GM18517 (cell line): ENCODE measurements at regions not wholly inside any gene's neighbourhood (a gene's known extent, or its start where the extent isn't known, plus 50 kb on each side); places are given as distances from the start of the nearest gene placed in this dataset.

Experiments
- ATAC-seq: cut with Tn5 transposase; IDR thresholded peaks from one replicate; pipeline ENCODE4 v1.9.1; 2021; ENCODE audit warnings: mild to moderate bottlenecking, moderate library complexity; ENCODE audit not compliant: unreplicated experiment

DNA sequence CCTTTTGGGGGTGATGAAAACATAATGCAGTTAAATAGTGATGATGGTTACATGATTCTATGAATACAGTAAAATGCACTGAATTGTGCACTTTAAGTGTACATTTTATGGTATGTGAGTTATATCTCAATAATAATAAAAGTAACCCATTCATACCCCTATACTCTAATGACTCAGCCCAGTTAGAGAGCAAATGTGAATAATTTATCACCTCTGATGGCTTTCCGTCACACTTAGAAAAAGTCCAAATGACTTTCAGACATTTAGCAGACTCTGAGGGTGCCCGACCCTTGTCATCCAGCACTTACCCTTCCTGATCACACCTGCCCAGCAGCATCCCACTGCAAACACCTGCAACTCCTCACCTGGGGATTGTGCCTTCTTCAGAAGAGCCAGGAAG, 148.1 kb upstream of the MAF start:
- ATAC-seq, result no peak

DNA sequence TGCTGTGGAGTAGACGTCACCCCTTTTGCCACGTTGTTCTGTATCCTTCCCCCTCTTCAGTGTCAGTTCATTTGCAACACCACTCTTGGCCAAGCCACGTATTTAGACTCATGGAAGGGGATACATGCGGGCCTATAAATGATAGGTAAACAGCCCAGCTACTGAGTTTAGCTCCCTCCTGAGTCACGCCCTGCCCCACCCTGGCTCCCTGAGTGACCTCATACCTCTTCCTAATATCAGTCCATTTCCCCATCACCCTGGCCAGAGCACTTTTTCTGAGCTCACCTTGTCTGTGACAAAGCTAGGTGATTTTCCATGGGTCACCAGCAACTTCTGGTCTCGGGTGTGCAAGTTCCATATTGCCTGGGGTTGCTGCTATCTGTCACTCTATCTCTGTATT, 147.2 kb upstream of the MAF start:
- no peak for ATAC-seq

DNA sequence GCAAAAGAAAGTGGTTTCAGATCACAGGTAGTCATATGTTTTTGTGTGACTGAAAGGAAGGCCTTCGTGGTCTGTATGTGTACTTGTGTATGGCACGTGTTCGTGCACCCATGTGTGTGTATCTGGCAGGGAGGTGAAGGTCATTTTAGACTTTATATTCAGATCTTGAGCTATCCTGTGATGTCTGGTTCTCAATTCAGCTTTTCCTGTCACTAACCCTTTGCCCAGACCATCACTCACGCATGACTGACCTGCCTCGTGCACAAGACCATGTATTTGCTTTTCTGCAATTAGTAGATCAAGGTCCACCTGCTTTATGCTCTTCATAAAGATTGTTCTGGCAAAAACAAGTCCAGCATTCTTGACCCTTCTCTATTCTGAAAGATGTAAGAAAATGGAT, 139.7 kb upstream of the MAF start:
- no peak for ATAC-seq

DNA sequence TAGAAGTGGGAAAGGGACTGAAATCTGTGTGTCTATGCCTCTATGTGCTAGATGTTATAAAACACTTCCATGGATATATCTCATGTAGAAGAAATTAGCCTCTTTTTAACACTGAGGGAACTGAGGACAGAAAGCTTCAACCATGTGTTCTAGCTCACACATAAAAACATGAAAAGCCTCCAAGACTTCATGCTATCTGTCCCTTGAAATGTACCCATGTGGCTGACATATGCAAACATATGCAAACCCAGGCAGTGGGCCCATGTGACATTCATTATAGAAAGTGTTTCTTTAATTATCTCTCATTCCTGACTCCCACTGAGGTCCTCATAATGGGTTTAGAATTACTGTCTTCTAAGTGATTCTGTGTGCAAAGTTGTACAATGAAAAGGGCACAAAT, 134.7 kb upstream of the MAF start:
- ATAC-seq, result no peak

DNA sequence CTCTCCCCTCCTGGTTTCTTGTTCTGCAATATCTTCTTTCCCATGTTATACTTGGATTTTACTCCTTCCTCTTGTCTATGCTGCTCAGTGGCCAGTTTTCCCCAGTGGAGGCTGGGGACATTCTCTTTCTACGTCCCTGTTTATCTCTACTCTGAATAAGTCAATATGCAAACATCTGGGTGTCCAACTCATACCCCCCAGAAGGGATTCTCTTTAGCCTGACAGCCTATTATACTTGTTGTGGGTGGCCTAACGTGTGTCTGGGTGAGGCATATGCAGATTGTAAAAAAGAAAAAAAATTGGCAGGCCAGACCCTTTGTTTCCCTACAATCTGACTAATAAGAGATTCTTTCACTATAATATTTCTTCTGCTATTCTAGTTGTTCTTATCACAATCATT, 134.2 kb upstream of the MAF start:
- no peak for ATAC-seq

DNA sequence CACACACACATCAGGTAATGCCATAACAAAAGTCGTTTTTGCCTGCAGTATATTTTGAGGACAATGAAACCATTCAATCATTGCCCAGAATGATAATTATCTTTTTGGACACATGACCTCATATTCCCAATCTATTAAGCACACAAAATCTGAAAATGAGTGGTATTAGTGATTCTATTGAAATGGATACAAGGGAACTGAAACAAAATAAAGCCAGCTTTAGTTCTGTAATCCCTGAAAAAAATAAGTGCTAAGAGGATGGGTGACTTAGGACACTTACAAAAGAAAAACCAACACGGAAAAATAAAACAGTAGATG, 128.3 kb upstream of the MAF start:
- ATAC-seq, result no peak

DNA sequence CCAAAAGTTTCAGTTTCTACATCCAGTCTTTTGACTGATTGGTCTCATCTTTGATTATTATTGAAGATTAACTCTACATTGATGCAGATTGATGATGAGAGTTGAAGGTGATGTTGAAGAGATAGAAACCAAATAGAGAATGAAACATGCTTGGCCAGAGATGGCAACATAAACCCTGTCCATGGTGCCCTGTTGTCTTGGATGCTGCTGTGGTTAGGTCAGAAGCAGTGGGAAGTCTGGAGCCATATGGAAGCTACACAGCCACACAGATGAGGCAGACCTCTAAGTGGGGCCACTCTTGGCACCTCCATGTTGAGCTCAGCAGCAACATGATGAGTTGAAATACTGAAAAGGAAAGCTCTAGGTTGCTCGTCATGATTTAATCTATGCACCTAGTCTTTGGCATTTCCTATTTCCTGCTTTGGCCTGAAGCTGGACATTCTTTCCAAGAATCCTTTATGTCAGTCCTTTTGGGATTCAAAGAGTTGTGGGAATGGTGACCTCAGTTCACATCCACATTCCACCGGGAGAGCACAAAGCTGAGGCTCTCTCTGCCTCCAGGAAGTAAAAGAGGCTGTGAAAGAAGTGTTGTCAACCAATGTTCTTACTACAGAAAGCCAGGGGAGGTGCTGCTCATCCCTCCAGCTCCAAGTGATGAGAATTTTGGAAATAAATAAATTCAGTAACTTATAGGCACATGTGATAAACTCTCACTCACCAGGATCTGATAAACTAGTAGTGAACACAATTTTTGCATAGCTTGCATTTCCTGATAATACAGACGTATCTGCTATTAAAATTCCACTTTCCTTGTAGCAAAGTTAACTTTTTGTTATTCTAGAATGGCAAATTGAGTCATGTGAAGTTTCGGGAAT, 127.7 kb upstream of the MAF start:
- ATAC-seq, result no peak

DNA sequence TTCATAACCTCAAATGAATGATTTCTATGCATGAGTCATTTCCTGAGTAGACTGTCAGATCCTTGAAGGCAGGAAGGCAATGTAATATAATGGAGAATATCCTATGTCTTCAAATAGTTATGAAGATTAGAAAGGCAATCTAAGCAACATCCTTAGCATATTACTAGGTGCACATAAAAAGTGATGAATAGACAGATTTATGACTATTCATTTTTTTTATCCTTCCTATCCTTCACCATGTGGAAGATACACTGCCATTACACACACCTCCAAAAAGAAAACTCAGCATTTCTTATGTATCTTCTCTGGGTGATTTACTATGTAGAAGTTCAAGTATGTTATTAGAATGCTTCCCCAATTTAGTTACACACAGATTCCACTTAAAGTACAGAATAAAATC, 126.4 kb upstream of the MAF start:
- ATAC-seq, result no peak

DNA sequence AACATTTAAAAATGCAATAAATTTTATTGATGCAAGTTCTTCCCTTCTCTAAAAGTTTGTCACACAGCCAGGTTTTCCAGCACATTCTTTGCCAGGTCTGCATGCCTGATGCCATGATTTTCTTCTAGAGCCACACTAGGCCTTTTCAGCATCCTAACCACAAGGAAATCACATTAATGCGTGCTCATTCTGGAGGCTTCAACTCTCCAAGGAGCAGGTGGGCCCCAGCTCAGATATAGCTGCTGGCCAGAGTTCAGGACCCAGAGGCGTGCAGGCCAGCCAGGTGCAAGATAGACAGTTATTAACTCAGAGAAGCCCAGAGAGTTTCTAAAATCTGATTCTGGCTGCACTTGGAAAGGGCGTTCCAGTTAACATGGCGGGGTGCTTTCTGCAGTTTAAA, 124.5 kb upstream of the MAF start:
- no peak for ATAC-seq

DNA sequence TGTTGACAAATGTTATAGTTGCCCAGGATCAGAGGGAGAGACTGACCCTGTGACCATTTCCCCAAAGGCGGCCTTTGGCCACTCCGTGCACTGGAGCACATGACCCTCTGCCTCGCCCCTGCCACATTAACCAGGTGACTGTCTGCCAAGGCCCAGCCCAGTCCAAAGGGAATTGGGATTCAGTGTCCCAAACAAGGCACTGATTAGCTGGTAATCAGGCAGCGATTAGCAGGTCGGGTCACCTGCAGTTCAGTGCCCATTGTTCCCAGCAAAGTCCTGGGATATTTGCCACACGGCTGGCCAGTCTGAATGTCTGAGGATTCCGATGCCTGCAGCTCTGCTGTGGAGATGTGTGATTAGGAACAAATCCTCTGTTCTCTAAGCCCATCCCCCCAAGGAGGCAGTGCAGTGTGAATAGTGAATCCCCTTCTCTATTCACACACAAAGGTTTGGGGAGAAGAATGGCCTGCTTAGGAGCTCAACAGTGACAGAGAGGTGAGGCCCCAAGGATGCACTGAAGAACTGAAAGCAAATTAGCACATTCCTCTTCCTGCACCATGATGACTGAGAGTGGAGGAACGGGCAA, 123.1 kb upstream of the MAF start:
- no peak for ATAC-seq

DNA sequence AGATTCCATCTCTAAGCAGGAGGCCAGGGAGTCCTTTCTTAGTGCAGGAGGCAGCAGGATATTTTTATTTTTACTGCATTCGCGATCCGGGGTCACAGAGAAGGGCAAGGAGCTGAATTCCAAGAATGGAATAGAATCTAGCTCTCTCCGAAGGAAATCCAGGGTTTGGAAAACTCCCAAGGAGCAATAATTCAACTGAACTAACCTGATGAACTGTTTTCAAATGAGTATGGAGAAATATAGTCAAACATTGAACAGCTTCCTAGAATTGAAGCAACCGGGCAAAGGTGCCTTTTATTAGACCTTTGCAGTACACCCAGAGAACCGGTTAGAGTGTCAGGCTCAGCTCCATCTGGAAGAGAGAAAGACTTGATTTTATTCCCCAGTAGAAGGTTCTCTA, 120.7 kb upstream of the MAF start:
- ATAC-seq, result no peak

DNA sequence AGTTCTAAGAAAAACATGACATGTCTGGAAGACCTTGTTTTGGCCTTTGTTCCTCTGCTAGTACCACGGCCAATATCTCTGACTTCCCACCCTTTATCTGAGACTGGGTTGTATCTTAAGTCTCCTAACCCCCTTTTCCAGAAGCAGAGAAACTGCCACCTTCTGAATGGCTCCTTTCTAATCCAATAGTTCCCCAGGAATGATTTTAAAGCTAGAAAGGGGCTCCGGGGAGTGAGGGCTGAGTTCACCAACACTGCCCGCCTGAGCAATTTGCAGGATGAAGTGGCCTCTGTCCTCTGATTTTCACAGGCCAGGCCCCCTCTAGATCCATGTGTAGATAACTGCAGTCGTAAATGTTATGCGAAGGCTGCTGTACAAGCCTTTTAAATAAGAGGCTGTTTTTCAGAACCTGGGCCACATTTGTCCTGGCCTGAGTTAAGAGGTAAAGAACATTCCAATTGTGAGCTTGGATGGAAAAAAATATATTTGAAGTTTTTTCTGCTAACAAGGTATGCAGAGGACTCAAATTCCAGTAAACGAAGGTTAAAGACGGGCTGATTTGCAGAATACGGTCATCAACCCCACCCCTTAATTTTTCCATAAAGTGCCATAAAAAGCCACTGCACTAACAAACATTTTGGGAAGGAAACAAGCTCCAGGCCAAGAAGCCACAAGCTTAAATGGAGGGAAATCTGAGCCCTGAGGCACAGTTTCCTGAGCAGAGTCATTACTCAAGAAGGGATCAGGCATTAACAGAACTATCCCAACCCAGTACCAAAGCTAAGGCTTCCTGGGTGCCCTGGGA, 117.0 kb upstream of the MAF start:
- ATAC-seq, result no peak

DNA sequence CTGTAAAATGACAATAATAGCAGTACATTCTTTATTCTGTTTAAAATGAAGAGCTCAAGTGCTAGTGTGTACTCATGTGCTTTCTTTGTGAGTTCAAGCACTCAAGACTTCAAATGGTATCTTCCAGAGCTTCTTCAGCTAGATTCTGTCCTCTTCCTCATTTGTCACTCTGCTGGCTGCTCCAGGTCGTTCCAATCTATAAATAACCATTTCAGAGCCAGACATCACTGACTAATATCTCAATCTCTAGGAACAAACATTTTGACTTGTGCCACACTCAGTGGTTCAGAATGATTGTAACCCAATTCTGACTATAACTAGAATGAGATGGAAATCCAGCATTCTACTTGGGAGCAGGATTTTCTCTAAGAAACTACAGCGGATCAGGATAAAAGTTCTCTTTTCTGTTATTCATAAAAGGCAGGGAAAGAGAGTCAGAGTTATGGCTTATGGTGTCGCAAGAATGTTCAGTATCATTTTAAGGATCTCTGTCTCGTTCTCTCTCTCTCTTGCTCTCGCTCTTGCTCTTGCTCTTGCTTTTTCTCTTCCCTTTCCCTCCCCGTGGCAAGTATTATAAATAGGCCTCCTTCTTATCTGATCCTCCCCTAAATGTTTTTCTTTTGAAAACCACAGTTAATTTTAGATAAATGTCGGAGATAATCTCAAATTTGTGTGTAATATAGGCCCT, 116.3 kb upstream of the MAF start:
- no peak for ATAC-seq

DNA sequence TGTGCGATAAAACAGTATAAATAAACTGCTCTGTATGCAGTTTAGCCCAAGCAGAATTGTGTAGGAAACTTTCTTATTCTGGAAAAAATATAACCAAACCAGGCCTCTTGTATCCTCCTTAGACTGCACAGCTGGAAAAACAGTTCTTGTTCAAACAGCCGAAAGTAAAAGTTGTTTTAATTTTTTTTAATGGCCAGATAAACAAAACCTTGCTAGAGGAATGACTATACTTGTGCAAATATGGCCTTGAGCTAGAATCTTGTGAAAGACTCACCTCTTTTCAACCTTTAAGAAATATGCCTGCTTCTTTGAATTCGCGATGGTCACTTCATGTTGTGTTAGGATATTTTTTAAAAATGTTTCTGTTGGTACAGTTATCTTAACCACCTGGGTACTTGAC, 114.5 kb upstream of the MAF start:
- ATAC-seq, result no peak

DNA sequence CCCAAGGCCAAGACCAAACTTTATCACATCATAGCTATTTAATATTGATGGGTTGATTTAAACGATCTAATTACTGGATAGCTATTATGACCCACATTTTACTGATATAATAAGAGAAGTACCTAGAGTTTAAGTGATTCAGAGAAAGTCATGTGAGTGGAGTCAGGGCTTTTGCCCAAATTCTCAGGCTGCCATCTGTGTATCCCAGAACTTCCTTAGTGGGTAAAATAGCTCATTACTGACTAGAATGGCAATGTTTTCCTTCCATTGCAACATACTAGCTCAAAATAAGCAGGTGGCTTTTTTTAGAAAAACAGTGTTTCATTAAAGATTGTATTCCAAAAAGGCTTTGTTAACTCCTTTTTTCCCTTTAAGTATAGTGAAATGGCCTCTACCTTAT, 113.9 kb upstream of the MAF start:
- no peak for ATAC-seq

DNA sequence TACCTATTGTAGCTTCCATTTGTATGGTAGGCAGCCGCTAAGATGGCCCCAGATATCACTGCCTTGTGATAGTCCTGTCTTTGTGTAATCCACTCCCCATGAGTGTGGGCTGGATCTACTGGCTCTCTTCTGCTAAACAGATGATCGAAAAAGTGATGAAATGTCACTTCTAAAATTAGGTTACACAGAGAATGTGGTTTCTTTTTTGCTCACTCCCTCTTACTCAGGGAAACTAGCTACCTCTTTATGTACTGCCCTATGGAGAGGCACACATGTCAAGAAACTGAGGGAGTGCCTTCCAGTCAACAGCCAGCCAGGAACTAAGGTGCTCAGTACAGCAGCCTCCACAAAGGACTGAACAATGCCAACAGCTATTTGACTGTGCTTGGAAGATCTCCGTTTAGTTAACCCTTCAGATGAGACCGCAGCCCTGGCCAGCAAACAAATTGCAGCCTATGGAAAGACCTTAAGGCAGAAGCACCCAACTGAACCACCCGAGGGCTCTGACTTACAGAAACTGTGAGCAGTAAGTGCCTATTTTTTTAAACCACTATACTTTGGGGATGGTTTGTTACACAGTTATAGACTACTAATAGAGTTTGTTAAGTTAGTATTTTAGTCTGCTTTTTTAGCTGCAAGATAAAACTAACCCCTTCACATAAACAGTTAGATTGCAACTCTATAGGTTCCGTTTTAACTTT, 113.2 kb upstream of the MAF start:
- no peak for ATAC-seq

DNA sequence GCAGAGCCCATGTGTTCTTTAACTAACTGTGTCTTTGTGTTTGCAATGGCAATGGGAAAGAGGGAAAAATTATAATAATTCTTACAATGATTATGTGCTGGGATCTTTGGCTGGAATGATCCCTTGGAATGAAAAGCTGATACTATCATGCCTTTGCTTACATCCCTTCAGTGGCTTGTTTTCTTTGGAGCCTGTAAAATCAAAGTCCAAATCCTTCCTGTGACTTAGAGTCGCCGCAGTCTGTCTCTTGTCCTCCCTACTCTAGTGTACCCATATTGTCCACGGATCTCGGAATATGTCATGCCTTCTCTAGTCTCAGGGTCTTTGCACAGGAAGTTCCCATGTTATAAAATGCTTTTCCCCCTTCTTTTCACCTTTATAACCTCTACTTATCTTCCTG, 111.7 kb upstream of the MAF start:
- ATAC-seq, result no peak

DNA sequence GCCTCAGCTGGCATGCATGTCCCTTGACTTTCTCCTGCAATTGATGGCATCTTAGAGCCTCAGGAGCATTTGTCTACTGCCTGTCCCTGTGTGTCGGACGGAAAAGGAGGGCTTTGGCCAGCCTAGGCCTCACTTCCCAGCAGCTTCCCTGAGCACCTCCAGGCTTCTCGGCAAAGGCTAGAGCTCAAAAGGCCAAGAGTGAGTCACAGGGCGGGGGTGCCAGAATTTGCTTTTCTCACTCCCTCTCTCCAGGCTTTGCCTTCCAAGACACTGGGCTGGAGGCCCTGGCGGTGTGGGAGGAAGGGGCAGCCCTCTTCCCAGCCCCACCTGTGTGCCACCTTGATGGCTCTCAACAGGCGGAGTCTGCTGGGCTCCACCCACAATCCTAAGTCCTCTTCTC, 107.3 kb upstream of the MAF start:
- no peak for ATAC-seq

DNA sequence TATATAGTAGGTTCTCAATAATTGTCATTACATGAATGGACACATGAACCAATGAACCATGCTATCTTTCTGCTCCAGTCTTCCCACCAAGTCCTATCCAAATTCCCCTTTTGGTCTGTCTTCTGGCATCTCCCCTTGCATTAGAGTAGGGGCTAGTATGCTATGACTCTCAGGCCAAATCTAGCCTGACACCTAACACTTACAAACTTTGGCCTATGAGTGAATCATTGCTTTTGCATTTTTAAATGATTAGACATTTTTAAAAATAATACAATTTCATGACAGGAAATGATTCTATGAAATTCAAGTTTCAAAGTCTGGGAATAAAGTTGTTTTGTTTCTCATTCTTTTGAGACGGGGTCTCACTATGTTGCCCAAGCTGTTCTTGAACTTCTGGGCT, 102.5 kb upstream of the MAF start:
- ATAC-seq, result no peak

DNA sequence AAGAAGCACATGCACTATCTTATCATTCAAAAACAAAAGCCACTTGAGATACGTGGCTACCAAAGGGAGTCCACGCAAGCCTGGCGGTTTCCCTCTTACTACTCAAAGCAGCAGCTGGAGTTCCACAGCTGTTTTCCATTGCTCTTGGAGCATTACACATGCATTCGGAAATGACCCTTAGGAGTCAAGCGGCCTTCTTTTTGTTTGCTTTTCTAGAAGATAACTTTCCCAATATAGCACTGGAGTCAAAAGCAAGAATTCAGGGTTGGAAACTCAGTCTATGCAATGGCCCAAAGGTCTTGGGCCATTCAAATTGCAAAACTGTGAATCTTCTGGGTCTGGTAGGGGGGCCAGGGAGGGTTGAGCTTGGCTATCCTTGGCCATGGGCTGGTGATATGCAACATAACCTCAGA, 97.8 kb upstream of the MAF start:
- ATAC-seq, result no peak

DNA sequence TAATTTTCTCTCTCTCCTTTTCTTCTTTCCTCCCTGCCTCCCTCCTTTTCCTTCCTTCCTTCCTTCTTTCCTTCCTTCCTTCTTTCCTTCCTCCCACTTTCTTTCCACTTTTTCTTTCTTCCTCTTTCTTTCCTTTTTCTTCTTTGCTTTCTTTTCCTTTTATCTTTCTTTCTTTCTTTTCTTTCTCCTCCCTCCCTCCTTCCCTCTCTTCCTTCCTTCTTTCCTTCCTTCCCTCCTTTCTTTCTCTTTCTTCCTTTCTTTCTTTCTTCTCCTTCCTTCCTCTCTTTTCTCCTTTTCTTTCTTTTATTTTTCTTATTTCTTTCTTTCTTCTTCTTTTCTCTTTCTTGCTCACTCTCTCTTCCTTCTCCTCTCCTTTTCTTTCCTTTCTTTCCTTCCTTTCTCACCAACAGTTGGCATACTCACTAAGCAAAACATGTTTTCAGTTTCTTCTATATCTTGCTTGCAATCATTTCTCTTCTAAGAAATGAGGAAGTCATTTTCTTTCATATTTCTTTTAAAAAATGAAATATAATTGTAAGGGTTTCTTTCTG, 97.1 kb upstream of the MAF start:
- ATAC-seq, result no peak
